ENCODE measurements at regions not wholly inside any gene's neighbourhood (a gene's known extent, or its start where the extent isn't known, plus 50 kb on each side); places are given as distances from the start of the nearest gene placed in this dataset.

DNA sequence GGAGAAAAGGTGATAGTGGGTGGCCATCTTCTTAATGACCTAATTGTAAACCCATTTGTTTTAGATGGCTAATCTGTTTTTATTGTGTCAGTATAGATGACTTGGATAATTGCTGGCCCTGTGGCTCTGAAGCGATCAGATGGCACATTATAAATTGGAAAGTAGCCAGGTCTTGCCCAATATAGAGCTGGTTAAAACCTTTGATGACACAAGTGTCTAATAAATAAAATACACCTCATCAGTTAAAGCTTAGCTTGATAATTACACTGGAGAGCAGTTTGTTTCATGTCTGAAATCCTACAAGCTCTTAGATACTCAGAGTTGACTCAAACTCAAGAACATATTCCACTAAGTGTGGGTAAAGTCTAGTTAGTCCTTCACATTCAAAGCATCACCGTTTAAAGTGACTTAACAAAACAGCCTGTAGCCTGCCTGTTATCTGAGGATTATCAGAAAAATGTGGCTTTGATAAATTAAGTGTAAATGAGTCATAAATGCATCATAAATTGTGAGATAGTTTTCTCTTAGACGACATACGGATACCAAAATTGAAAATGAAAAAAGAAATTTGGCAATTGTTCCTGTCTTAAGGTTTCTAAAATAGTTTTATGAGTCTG, 280.9 kb downstream of the LRIG3 start:
- Histone ChIP-seq H3K9me3 (no peaks in the 10 kb centered on the region), H3K4me3 (ENCODE audit: low read depth, low read length) (no peak overlapping the region), H3K27me3 (replicated peaks; ENCODE audit: control insufficient read depth, insufficient read depth, low read length) (no peaks in the 10 kb centered on the region), H3K4me1 (no peaks in the 10 kb centered on the region), H3K36me3 (ENCODE audit: control insufficient read depth, insufficient read depth, low read length) (no peaks in the 10 kb centered on the region)
- no peaks in the 10 kb centered on the region for H3K36me3 Mint-ChIP-seq (ENCODE audit: insufficient read depth, unreplicated experiment)
- intact Hi-C loops (cut with micrococcal nuclease; ENCODE audit: unreplicated experiment): no loop called here
- no peaks in the 10 kb centered on the region for H3K9me3 Mint-ChIP-seq (ENCODE audit: unreplicated experiment)
- CTCF ChIA-PET: no interaction called here
- H3K4me1 Mint-ChIP-seq (ENCODE audit: low read depth, unreplicated experiment): peaks cover 10% of the 10 kb centered on the region
- no peak for DNase-seq
- no TSS peak for BruUV-seq (replicated peaks)
- no peak overlapping the region for H3K27ac Mint-ChIP-seq (ENCODE audit: unreplicated experiment)
- POLR2A ChIA-PET: no interaction called here
- TF ChIP-seq, protein P1, sequence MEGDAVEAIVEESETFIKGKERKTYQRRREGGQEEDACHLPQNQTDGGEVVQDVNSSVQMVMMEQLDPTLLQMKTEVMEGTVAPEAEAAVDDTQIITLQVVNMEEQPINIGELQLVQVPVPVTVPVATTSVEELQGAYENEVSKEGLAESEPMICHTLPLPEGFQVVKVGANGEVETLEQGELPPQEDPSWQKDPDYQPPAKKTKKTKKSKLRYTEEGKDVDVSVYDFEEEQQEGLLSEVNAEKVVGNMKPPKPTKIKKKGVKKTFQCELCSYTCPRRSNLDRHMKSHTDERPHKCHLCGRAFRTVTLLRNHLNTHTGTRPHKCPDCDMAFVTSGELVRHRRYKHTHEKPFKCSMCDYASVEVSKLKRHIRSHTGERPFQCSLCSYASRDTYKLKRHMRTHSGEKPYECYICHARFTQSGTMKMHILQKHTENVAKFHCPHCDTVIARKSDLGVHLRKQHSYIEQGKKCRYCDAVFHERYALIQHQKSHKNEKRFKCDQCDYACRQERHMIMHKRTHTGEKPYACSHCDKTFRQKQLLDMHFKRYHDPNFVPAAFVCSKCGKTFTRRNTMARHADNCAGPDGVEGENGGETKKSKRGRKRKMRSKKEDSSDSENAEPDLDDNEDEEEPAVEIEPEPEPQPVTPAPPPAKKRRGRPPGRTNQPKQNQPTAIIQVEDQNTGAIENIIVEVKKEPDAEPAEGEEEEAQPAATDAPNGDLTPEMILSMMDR (IDR thresholded peaks at IDR 0.05; ENCODE audit: insufficient read depth in 1 of 2, low read depth in 1 of 2, low read length in 1 of 2, severe bottlenecking in 1 of 2, unreplicated experiment in 1 of 2): no peak
- no peaks in the 10 kb centered on the region for H3K27me3 Mint-ChIP-seq (ENCODE audit: insufficient read depth, unreplicated experiment)
- H3K4me3 Mint-ChIP-seq (ENCODE audit: unreplicated experiment): no peak overlapping the region

DNA sequence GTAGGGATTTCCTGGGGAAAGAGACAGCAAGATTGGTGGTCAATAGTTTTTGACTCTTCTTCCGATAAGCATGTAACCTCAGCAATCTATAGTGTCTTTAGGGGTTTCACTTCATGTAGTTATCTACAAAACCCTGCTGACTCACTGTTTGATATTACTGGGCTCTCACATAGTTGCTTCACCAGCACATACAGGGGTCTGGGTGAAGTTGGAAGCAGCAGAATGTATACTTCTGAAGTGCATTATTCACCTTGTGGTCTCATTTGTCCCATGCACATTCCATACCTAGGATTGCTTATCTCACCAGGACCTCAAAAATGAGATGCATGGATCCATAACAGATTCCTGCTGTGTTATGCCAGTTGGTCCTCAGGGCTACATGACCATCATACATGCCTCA, 280.0 kb downstream of the LRIG3 start:
- H3K27me3 ChIP-seq (replicated peaks; ENCODE audit: control insufficient read depth, insufficient read depth, low read length): no peaks in the 10 kb centered on the region
- no peaks in the 10 kb centered on the region for H3K36me3 ChIP-seq (ENCODE audit: control insufficient read depth, insufficient read depth, low read length)
- Mint-ChIP-seq H3K36me3 (ENCODE audit: insufficient read depth, unreplicated experiment) (no peaks in the 10 kb centered on the region), H3K9me3 (ENCODE audit: unreplicated experiment) (no peaks in the 10 kb centered on the region), H3K27ac (ENCODE audit: unreplicated experiment) (no peak overlapping the region), H3K27me3 (ENCODE audit: insufficient read depth, unreplicated experiment) (no peaks in the 10 kb centered on the region), H3K4me1 (ENCODE audit: low read depth, unreplicated experiment) (peaks cover 10% of the 10 kb centered on the region), H3K4me3 (ENCODE audit: unreplicated experiment) (no peak overlapping the region)
- intact Hi-C loops (cut with micrococcal nuclease; ENCODE audit: unreplicated experiment): no loop called here
- H3K4me3 ChIP-seq (ENCODE audit: low read depth, low read length): no peak overlapping the region
- no peaks in the 10 kb centered on the region for H3K4me1 ChIP-seq
- BruUV-seq (replicated peaks): no TSS peak
- POLR2A ChIA-PET: no interaction called here
- CTCF ChIA-PET: no interaction called here
- H3K9me3 ChIP-seq: no peaks in the 10 kb centered on the region
- no peak for DNase-seq
- TF ChIP-seq, protein P1 (IDR thresholded peaks at IDR 0.05; ENCODE audit: insufficient read depth in 1 of 2, low read depth in 1 of 2, low read length in 1 of 2, severe bottlenecking in 1 of 2, unreplicated experiment in 1 of 2): no peak

DNA sequence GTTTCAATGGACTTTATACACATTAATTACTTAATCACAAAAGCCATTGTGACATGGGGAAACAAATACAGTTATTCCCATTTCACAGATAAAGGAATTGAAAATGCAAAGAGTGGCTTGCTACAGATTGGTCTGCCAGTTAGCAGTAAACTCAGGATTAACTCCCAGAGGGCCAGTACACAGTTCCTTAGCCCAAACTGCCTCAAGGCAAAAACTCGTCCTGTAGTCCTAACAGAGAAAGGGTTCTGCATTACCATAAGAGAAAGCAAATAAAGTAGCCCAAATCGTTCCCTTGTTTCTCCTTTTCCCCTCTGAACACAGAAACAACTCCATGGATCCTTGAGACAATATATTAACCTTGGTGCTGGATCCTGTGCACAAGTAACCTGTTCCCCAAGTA, 274.4 kb downstream of the LRIG3 start:
- Mint-ChIP-seq H3K36me3 (ENCODE audit: insufficient read depth, unreplicated experiment) (no peaks in the 10 kb centered on the region), H3K27ac (ENCODE audit: unreplicated experiment) (no peak overlapping the region), H3K4me1 (ENCODE audit: low read depth, unreplicated experiment) (peaks cover 5% of the 10 kb centered on the region), H3K4me3 (ENCODE audit: unreplicated experiment) (no peak overlapping the region), H3K27me3 (ENCODE audit: insufficient read depth, unreplicated experiment) (peaks cover 2% of the 10 kb centered on the region), H3K9me3 (ENCODE audit: unreplicated experiment) (no peaks in the 10 kb centered on the region)
- no peak for DNase-seq
- H3K4me1 ChIP-seq: no peaks in the 10 kb centered on the region
- H3K36me3 ChIP-seq (ENCODE audit: control insufficient read depth, insufficient read depth, low read length): no peaks in the 10 kb centered on the region
- intact Hi-C loops (cut with micrococcal nuclease; ENCODE audit: unreplicated experiment): no loop called here
- CTCF ChIA-PET: interaction anchor here (1.1 kb wide), 1 partner anchor 106 kb away, joined by 3 read pairs; no protein-coding TSS in a partner anchor
- no TSS peak for BruUV-seq (replicated peaks)
- H3K27me3 ChIP-seq (replicated peaks; ENCODE audit: control insufficient read depth, insufficient read depth, low read length): no peaks in the 10 kb centered on the region
- POLR2A ChIA-PET: no interaction called here
- H3K4me3 ChIP-seq (ENCODE audit: low read depth, low read length): no peak overlapping the region
- no peaks in the 10 kb centered on the region for H3K9me3 ChIP-seq
- TF ChIP-seq, protein P1 (IDR thresholded peaks at IDR 0.05; ENCODE audit: insufficient read depth in 1 of 2, low read depth in 1 of 2, low read length in 1 of 2, severe bottlenecking in 1 of 2, unreplicated experiment in 1 of 2): no peak
